ENCODE measurements at regions not wholly inside any gene's neighbourhood (a gene's known extent, or its start where the extent isn't known, plus 50 kb on each side); places are given as distances from the start of the nearest gene placed in this dataset.

DNA sequence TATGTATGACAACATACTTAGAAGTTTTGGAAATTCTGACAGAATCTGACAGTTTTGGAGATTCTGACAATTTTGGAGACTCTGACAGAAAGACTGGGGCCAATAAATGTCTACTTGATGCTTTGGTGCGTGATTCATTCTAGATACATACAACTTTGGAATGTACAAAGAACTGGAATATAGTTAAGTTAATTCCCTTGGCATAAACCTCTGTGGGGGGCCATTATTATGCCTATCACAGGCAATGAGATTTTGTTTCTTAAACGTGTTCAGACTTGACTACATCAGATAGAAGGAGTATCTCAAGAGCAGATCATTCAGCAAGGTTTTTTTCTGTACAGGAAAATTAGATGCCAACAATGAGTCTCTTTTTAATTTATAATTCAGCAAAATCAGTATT, 617.6 kb upstream of the ZNF717 start:
- 72% methylated on average over 2 of the region's 2 CpGs for WGBS
- H3K4me3 ChIP-seq: no peak overlapping the region

DNA sequence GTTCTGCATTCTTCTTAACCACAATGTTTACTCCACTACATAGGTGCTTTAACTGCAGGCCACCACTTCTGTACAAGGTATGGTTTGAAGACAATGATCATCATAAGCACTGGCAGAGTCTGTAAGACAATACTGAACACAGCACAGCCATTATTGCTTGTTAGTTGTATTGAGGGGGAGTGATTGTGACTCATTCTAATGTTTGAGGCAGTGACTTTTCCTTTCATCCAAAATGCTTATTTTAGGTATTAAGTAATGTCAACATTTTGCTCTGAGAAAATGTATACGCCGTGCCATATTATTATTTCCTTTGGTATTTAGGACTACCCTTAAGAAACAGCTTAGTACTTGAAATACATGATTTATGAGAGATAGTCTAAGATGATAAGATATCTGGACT, 618.2 kb upstream of the ZNF717 start:
- WGBS: 47% methylated on average over 2 of the region's 2 CpGs
- no peak for DNase-seq (ENCODE audit: extremely low spot score)
- H3K9me3 ChIP-seq: no peaks in the 10 kb centered on the region
- H3K4me3 ChIP-seq: no peak overlapping the region
- H3K36me3 ChIP-seq: no peaks in the 10 kb centered on the region
- intact Hi-C loops (cut with DNase I): no loop called here
- TF ChIP-seq POLR2A (IDR thresholded peaks at IDR 0.05; ENCODE audit: low read depth): no peak
- TF ChIP-seq, protein P1, sequence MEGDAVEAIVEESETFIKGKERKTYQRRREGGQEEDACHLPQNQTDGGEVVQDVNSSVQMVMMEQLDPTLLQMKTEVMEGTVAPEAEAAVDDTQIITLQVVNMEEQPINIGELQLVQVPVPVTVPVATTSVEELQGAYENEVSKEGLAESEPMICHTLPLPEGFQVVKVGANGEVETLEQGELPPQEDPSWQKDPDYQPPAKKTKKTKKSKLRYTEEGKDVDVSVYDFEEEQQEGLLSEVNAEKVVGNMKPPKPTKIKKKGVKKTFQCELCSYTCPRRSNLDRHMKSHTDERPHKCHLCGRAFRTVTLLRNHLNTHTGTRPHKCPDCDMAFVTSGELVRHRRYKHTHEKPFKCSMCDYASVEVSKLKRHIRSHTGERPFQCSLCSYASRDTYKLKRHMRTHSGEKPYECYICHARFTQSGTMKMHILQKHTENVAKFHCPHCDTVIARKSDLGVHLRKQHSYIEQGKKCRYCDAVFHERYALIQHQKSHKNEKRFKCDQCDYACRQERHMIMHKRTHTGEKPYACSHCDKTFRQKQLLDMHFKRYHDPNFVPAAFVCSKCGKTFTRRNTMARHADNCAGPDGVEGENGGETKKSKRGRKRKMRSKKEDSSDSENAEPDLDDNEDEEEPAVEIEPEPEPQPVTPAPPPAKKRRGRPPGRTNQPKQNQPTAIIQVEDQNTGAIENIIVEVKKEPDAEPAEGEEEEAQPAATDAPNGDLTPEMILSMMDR (IDR thresholded peaks at IDR 0.05): no peak
- no peak for TF ChIP-seq EP300 (IDR thresholded peaks at IDR 0.05)
- no peak for TF ChIP-seq POLR2AphosphoS5 (IDR thresholded peaks at IDR 0.05)
- no peak overlapping the region for H3K27ac ChIP-seq (replicated peaks in 1 of 4)
- no peaks in the 10 kb centered on the region for H3K4me1 ChIP-seq
- no peaks in the 10 kb centered on the region for H3K27me3 ChIP-seq

More for the DNA sequence above, 617.6 kb upstream of the ZNF717 start:
- Histone ChIP-seq H3K36me3 (no peaks in the 10 kb centered on the region), H3K4me1 (no peaks in the 10 kb centered on the region), H3K27me3 (no peaks in the 10 kb centered on the region), H3K27ac (replicated peaks in 1 of 4) (no peak overlapping the region), H3K9me3 (no peaks in the 10 kb centered on the region)
- DNase-seq (ENCODE audit: extremely low spot score): no peak
- no peak for TF ChIP-seq POLR2A (IDR thresholded peaks at IDR 0.05; ENCODE audit: low read depth)
- no peak for TF ChIP-seq EP300 (IDR thresholded peaks at IDR 0.05)
- TF ChIP-seq, protein P1 (IDR thresholded peaks at IDR 0.05): no peak
- TF ChIP-seq POLR2AphosphoS5 (IDR thresholded peaks at IDR 0.05): no peak
- intact Hi-C loops (cut with DNase I): no loop called here

DNA sequence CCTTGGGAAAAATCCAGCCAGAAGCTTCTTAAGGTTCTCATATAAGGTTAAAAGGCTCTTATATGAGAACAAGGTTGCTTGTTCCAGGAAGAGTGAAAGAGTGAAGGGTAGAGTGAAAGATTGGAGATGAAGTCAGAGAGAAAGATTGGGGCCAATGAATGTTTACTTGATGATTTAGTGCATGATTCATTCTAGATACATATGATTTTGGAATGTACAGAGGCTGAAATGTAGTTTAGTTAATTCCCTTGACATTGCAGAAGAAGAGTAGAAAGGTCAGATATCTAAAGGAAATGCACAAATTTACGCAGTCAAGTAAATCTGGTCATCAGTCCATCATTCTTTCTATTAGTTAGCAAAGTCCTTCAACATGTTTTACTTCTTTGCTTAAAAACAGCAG, 619.8 kb upstream of the ZNF717 start:
- no peaks in the 10 kb centered on the region for H3K4me1 ChIP-seq
- WGBS: 97% methylated on average over 1 of the region's 1 CpG
- TF ChIP-seq, protein P1 (IDR thresholded peaks at IDR 0.05): no peak
- TF ChIP-seq POLR2A (IDR thresholded peaks at IDR 0.05; ENCODE audit: low read depth) (no peak), EP300 (IDR thresholded peaks at IDR 0.05) (no peak), POLR2AphosphoS5 (IDR thresholded peaks at IDR 0.05) (no peak)
- no peak overlapping the region for H3K27ac ChIP-seq (replicated peaks in 1 of 4)
- no peak for DNase-seq (ENCODE audit: extremely low spot score)
- no peaks in the 10 kb centered on the region for H3K9me3 ChIP-seq
- no peak overlapping the region for H3K4me3 ChIP-seq
- no peaks in the 10 kb centered on the region for H3K36me3 ChIP-seq
- intact Hi-C loops (cut with DNase I): no loop called here
- H3K27me3 ChIP-seq: no peaks in the 10 kb centered on the region

DNA sequence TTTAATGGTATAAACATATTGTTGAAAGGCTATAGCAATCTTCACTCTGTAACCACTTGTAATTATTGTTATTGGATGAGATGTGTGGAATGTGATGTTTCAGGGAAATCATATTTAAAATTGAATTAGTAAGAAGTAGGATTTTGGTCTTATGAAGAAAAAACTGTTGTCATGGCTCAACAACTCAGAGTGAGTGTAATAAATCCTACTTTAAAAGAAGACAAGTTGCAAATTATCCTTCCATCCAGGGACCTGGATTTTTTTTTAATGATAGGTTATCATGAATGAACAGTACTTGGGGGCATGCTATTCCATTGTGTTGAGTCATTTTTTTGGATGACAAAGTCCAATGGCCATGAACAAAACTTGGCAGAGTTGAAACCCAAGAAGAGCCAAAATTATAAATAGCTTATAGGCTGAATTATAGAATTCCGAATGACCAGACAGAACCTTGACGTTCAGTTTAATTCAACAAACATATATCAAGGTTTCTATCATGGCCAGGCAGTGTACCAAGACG, 625.5 kb upstream of the ZNF717 start:
- Histone ChIP-seq H3K27ac (replicated peaks in 1 of 4) (no peak overlapping the region), H3K36me3 (no peaks in the 10 kb centered on the region), H3K27me3 (no peaks in the 10 kb centered on the region), H3K4me3 (no peak overlapping the region), H3K4me1 (no peaks in the 10 kb centered on the region), H3K9me3 (peaks cover 0 to 10% (median 0%) of the 10 kb centered on the region in 4 donors)
- intact Hi-C loops (cut with DNase I): no loop called here
- 36% methylated on average over 3 of the region's 3 CpGs for WGBS
- TF ChIP-seq, protein P1 (IDR thresholded peaks at IDR 0.05): no peak
- TF ChIP-seq POLR2AphosphoS5 (IDR thresholded peaks at IDR 0.05) (no peak), POLR2A (IDR thresholded peaks at IDR 0.05; ENCODE audit: low read depth) (no peak), EP300 (IDR thresholded peaks at IDR 0.05) (no peak)
- DNase-seq (ENCODE audit: extremely low spot score): no peak

DNA sequence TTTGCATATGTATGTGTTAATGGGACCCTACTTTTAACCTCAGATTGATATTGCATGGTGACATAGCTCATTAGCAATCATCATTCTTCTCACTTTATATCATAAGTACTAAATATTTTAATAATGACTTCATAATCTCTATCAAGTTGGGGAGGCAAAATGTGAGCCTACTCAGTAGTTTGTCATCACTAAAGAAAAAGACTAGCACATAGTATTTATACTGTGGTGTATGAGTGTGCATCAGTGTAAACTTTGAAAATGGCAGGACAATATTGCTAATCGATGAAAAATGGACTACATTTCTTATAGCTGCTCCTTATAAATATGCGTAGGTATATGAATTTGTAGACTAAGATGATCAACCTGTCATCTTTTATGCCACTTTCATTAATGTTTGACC, 624.5 kb upstream of the ROBO2 start:
- no peaks in the 10 kb centered on the region for H3K4me1 ChIP-seq
- DNase-seq (ENCODE audit: extremely low spot score): no peak
- H3K9me3 ChIP-seq: peaks cover 0 to 10% (median 0%) of the 10 kb centered on the region in 4 donors
- H3K36me3 ChIP-seq: no peaks in the 10 kb centered on the region
- no peak for TF ChIP-seq POLR2A (IDR thresholded peaks at IDR 0.05; ENCODE audit: low read depth)
- TF ChIP-seq POLR2AphosphoS5 (IDR thresholded peaks at IDR 0.05): no peak
- TF ChIP-seq, protein P1 (IDR thresholded peaks at IDR 0.05): no peak
- no peak for TF ChIP-seq EP300 (IDR thresholded peaks at IDR 0.05)
- 91% methylated on average over 2 of the region's 2 CpGs for WGBS
- intact Hi-C loops (cut with DNase I): no loop called here
- H3K27me3 ChIP-seq: no peaks in the 10 kb centered on the region
- H3K27ac ChIP-seq (replicated peaks in 1 of 4): no peak overlapping the region
- H3K4me3 ChIP-seq: no peak overlapping the region

All from esophagus muscularis mucosa (tissue), 4 donors.